NCI-H460 (cell line): ENCODE measurements at regions not wholly inside any gene's neighbourhood (a gene's known extent, or its start where the extent isn't known, plus 50 kb on each side); places are given as distances from the start of the nearest gene placed in this dataset.

ENCODE experiments used
- DNase-seq: peaks from one replicate; pipeline ENCODE4 v3.0.0-alpha.2; 2016; ENCODE audit warnings: low read depth; ENCODE audit errors: extremely low read depth

- DNase-seq = no peak
Observed at GRCh38 chr6:6376845-6377244, 56.4 kb upstream of the F13A1 start.

- no peak for DNase-seq
Observed at GRCh38 chr6:6377621-6378020, 57.2 kb upstream of the F13A1 start.

- no peak for DNase-seq
Observed at GRCh38 chr6:6379573-6379972, 59.1 kb upstream of the F13A1 start.

GRCh38 chr6:6384520-6384919 lies 64.1 kb upstream of the F13A1 start:
- DNase-seq = no peak

- no peak for DNase-seq
Observed at GRCh38 chr6:6386010-6386409, 65.5 kb upstream of the F13A1 start.

GRCh38 chr6:6390849-6391602 lies 70.6 kb upstream of the F13A1 start:
- no peak for DNase-seq

GRCh38 chr6:6392214-6393068 lies 72.0 kb upstream of the F13A1 start:
- DNase-seq = no peak

GRCh38 chr6:6393069-6393529 lies 72.6 kb upstream of the F13A1 start:
- DNase-seq = no peak

GRCh38 chr6:6395581-6396197 lies 75.2 kb upstream of the F13A1 start:
- no peak for DNase-seq

- DNase-seq = no peak
Observed at GRCh38 chr6:6397842-6398241, 77.4 kb upstream of the F13A1 start.

- DNase-seq = no peak
Observed at GRCh38 chr6:6399568-6399967, 79.1 kb upstream of the F13A1 start.

GRCh38 chr6:6401401-6401800 lies 80.9 kb upstream of the F13A1 start:
- DNase-seq = no peak

GRCh38 chr6:6402006-6402405 lies 81.5 kb upstream of the F13A1 start:
- DNase-seq = no peak

- no peak for DNase-seq
Observed at GRCh38 chr6:6402591-6402990, 82.1 kb upstream of the F13A1 start.

GRCh38 chr6:6405031-6405430 lies 84.6 kb upstream of the F13A1 start:
- DNase-seq = no peak

GRCh38 chr6:6405997-6406714 lies 85.7 kb upstream of the F13A1 start:
- DNase-seq = no peak

GRCh38 chr6:6406715-6407070 lies 86.2 kb upstream of the F13A1 start:
- DNase-seq = no peak

- DNase-seq = no peak
Observed at GRCh38 chr6:6407071-6407741, 86.7 kb upstream of the F13A1 start.

- no peak for DNase-seq
Observed at GRCh38 chr6:6409397-6410030, 89.1 kb upstream of the F13A1 start.

GRCh38 chr6:6411115-6411514 lies 90.7 kb upstream of the F13A1 start:
- DNase-seq = no peak
